Ectodermal cell (in vitro differentiated cells): ENCODE measurements at regions not wholly inside any gene's neighbourhood (a gene's known extent, or its start where the extent isn't known, plus 50 kb on each side); places are given as distances from the start of the nearest gene placed in this dataset.

Experiments
- H3K27ac ChIP-seq: 2 replicates; pipeline ENCODE4 v1.7.0; 2013; ENCODE audit warnings: mild to moderate bottlenecking, low read depth, low read length; ENCODE audit not compliant: insufficient read depth, poor library complexity, severe bottlenecking
- H3K27me3 ChIP-seq: 2 replicates; pipeline ENCODE4 v1.7.0; 2013; ENCODE audit warnings: mild to moderate bottlenecking, low read length; ENCODE audit not compliant: insufficient read depth, control insufficient read depth, poor library complexity, severe bottlenecking
- H3K36me3 ChIP-seq: one replicate; pipeline ENCODE4 v1.7.0; 2013; ENCODE audit warnings: low read length; ENCODE audit not compliant: control insufficient read depth, insufficient read depth
- H3K4me1 ChIP-seq: one replicate; pipeline ENCODE4 v1.7.0; 2013; ENCODE audit warnings: low read length; ENCODE audit not compliant: control insufficient read depth, insufficient read depth
- H3K4me3 ChIP-seq: 2 replicates; pipeline ENCODE4 v1.7.0; 2013; ENCODE audit warnings: low read depth, low read length, control low read depth; ENCODE audit not compliant: insufficient read depth
- H3K9me3 ChIP-seq: 2 replicates; pipeline ENCODE4 v1.7.0; 2013; ENCODE audit warnings: mild to moderate bottlenecking, low read length, moderate library complexity; ENCODE audit not compliant: control insufficient read depth
- WGBS, 2 experiments: methylation state at CpG; one replicate each; pipeline ENCODE4 v1.1.7; 2013; ENCODE audit warnings: missing lambda C conversion rate in 2 of 2; 5-methylcytosine and 5-hydroxymethylcytosine counted together

DNA sequence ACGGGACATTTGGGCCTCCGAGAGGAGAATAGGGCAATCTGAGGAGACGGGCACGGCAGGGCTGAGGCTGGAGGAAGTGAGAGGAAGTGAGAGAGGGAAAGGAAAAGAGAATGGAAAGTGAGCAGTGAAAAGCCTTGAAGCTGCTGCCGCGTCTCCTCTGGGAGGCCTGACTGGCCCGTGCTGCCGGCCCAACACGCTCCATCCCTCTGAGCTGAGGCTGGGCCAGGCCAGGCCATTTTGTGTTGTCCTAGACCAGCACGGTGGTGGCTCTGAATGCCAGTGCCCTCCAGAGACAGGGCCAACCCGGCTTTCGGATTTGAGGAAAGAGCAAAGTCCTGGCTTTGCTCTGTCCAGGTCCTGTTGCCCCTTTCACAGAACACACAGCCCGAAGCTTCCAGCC lies 361.1 kb upstream of the SHH start:
- Histone ChIP-seq H3K4me3 (no peak overlapping the region), H3K27ac (no peak overlapping the region), H3K27me3 (no peaks in the 10 kb centered on the region), H3K4me1 (peaks cover 6% of the 10 kb centered on the region), H3K9me3 (no peaks in the 10 kb centered on the region), H3K36me3 (no peaks in the 10 kb centered on the region)
- WGBS, 2 experiments, result 92% methylated on average over 13 of the region's 13 CpGs

- Histone ChIP-seq H3K9me3 (no peaks in the 10 kb centered on the region), H3K36me3 (no peaks in the 10 kb centered on the region), H3K4me1 (peaks cover 6% of the 10 kb centered on the region), H3K27me3 (no peaks in the 10 kb centered on the region), H3K27ac (no peak overlapping the region), H3K4me3 (no peak overlapping the region)
- 80 to 82% methylated on average over 6 of the region's 6 CpGs for WGBS, 2 experiments
These were observed 360.4 kb upstream of the SHH start for GRCh38 chr7:156172638-156173037.

- H3K4me1 ChIP-seq, result peaks cover 6% of the 10 kb centered on the region
- no peaks in the 10 kb centered on the region for H3K9me3 ChIP-seq
- WGBS, 2 experiments, result 79 to 80% methylated on average over 32 of the region's 32 CpGs
- H3K4me3 ChIP-seq, result no peak overlapping the region
- no peaks in the 10 kb centered on the region for H3K36me3 ChIP-seq
- H3K27ac ChIP-seq, result no peak overlapping the region
- H3K27me3 ChIP-seq, result no peaks in the 10 kb centered on the region
These were observed 357.5 kb upstream of the SHH start for GRCh38 chr7:156169474-156170370.

- WGBS, 2 experiments, result 91 to 93% methylated on average over 18 of the region's 18 CpGs
- Histone ChIP-seq H3K27ac (no peak overlapping the region), H3K4me1 (peaks cover 6% of the 10 kb centered on the region), H3K4me3 (no peak overlapping the region), H3K9me3 (no peaks in the 10 kb centered on the region), H3K27me3 (no peaks in the 10 kb centered on the region), H3K36me3 (no peaks in the 10 kb centered on the region)
These were observed 356.2 kb upstream of the SHH start for GRCh38 chr7:156168434-156168833.

DNA sequence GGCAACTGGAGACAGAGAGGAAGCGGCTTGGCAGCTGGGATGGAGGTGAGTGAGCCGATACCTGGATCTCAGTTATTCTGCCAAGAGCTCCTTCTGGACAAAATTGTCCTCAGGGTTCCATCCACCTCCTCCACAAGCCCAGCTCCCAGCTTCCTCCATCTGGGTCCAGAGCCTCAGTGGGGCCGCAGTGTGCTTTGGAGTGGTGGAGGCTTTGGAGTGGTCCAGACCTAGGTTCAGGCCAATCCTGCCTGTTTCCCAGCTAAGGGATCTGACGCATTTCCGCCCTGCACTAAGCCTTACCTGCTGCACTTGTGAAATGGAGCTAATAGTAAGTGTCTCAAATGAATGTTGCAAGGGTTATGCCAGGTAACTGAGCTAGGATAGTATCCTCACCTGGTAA lies 355.7 kb upstream of the SHH start:
- no peak overlapping the region for H3K4me3 ChIP-seq
- H3K27me3 ChIP-seq, result no peaks in the 10 kb centered on the region
- WGBS, 2 experiments, result 95 to 98% methylated on average over 5 of the region's 5 CpGs
- no peak overlapping the region for H3K27ac ChIP-seq
- H3K9me3 ChIP-seq, result no peaks in the 10 kb centered on the region
- H3K4me1 ChIP-seq, result peaks cover 6% of the 10 kb centered on the region
- no peaks in the 10 kb centered on the region for H3K36me3 ChIP-seq

DNA sequence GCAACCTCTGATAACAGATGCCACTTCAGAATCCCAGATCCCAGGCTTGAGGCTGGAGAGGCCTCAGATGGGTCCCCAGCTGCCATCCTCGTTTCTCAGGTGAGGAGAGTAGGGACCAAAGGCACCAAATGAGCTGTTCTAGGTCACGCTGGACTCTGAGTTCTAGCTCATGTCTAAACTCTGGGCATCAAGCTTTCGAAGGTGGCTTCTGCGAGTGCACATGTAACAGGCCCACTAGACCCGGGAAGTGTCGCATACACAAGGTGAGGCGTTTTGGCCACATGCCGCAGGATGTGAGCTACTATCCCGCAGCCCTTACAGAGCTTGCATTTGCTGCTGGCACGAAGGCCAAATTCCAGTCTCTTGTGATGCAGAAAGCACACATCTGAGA lies 355.1 kb upstream of the SHH start:
- Histone ChIP-seq H3K36me3 (no peaks in the 10 kb centered on the region), H3K4me1 (peaks cover 6% of the 10 kb centered on the region), H3K9me3 (no peaks in the 10 kb centered on the region), H3K27me3 (no peaks in the 10 kb centered on the region), H3K4me3 (no peak overlapping the region), H3K27ac (no peak overlapping the region)
- WGBS, 2 experiments, result 91 to 92% methylated on average over 10 of the region's 10 CpGs

- Histone ChIP-seq H3K4me3 (no peak overlapping the region), H3K4me1 (peaks cover 6% of the 10 kb centered on the region), H3K9me3 (no peaks in the 10 kb centered on the region), H3K27me3 (no peaks in the 10 kb centered on the region), H3K27ac (no peak overlapping the region), H3K36me3 (no peaks in the 10 kb centered on the region)
- 91% methylated on average over 12 of the region's 12 CpGs for WGBS, 2 experiments
These were observed 354.6 kb upstream of the SHH start for GRCh38 chr7:156166692-156167416.

- Histone ChIP-seq H3K36me3 (no peaks in the 10 kb centered on the region), H3K27me3 (no peaks in the 10 kb centered on the region), H3K4me3 (no peak overlapping the region), H3K4me1 (no peaks in the 10 kb centered on the region), H3K9me3 (no peaks in the 10 kb centered on the region), H3K27ac (no peak overlapping the region)
- 86% methylated on average over 3 of the region's 3 CpGs for WGBS, 2 experiments
These were observed 351.5 kb upstream of the SHH start for GRCh38 chr7:156163747-156164146.

DNA sequence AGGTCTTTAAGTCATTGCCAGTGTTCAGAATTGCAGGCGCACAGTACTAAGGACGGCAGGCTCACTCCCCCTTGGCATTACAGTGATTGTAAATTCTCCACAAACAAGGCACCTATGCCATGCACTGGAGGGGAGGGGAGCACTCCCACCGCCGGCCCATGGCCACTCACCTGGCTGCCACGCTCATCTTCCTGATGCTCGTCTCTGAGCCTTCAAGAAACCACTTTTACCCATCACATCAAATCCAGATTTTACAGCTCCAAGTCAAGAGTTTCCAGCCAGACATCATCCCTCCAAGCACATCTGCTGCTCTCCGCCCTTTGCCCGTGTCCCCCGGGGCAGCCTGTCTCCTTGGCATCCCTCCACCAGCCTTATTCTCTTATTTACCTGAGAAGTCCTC lies 350.2 kb upstream of the SHH start:
- H3K36me3 ChIP-seq, result no peaks in the 10 kb centered on the region
- H3K9me3 ChIP-seq, result no peaks in the 10 kb centered on the region
- H3K4me3 ChIP-seq, result no peak overlapping the region
- 92 to 96% methylated on average over 9 of the region's 9 CpGs for WGBS, 2 experiments
- H3K4me1 ChIP-seq, result no peaks in the 10 kb centered on the region
- H3K27me3 ChIP-seq, result no peaks in the 10 kb centered on the region
- no peak overlapping the region for H3K27ac ChIP-seq

GRCh38 chr7:156160811-156161210 lies 348.5 kb upstream of the SHH start:
- Histone ChIP-seq H3K9me3 (no peaks in the 10 kb centered on the region), H3K27ac (no peak overlapping the region), H3K4me1 (no peaks in the 10 kb centered on the region), H3K36me3 (no peaks in the 10 kb centered on the region), H3K4me3 (no peak overlapping the region), H3K27me3 (no peaks in the 10 kb centered on the region)
- WGBS, 2 experiments, result 38 to 40% methylated on average over 15 of the region's 15 CpGs
